Fibroblast of lung (primary cell): ENCODE measurements at regions not wholly inside any gene's neighbourhood (a gene's known extent, or its start where the extent isn't known, plus 50 kb on each side); places are given as distances from the start of the nearest gene placed in this dataset.

ENCODE experiments used
- CTCF ChIP-seq, 2 donors: IDR thresholded peaks in 1 of 2; conservative IDR thresholded peaks in 1 of 2; 1 replicate in 1 of 2; 2 replicates in 1 of 2; pipeline ENCODE4 v1.5.1; 2011 to 2012; ENCODE audit warnings: low read length in 2 of 2, control low read depth in 1 of 2, inconsistent platforms in 1 of 2, low read depth in 1 of 2, mild to moderate bottlenecking in 1 of 2
- EZH2 ChIP-seq: IDR thresholded peaks from 2 replicates; pipeline ENCODE4 v1.5.1; 2012; ENCODE audit warnings: low read length, control low read depth, mild to moderate bottlenecking; ENCODE audit errors: missing control alignments

GRCh38 chr4:104896660-104897645 lies 249.7 kb upstream of the TET2 start:
- TF ChIP-seq CTCF (conservative IDR thresholded peaks at IDR 0.05 in 1 of 2, IDR thresholded peaks at IDR 0.05 in 1 of 2; ENCODE audit: low read depth in 1 of 2, low read length in 2 of 2) (no peak), EZH2 (no peak)
